ENCODE measurements at regions not wholly inside any gene's neighbourhood (a gene's known extent, or its start where the extent isn't known, plus 50 kb on each side); places are given as distances from the start of the nearest gene placed in this dataset.

DNA sequence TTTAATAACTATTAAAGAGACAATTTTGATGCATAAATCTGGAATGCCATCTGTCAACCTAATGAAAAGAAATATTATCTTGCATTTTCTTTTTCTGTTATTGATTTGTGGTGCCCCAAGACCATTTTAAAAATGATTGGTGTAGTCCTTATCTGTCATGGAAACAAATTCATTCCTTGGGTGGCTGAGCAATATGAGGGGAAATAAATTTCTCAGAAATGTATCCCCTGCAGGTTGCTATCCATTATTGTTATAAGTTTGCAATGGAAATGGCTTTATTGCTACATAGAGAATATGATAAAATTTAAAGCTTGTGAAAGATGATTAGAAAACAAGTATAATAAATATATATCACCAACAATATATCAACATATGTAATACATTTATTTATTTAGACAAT is 607.0 kb downstream of the DNAJB9 start:
- H3K9me3 ChIP-seq, result no peaks in the 10 kb centered on the region
- no peaks in the 10 kb centered on the region for H3K27me3 ChIP-seq
- no peak for ATAC-seq
- no peak for DNase-seq
- H3K36me3 ChIP-seq, result no peaks in the 10 kb centered on the region
- intact Hi-C loops (cut with DNase I), result no loop called here
- TF ChIP-seq, protein P1, sequence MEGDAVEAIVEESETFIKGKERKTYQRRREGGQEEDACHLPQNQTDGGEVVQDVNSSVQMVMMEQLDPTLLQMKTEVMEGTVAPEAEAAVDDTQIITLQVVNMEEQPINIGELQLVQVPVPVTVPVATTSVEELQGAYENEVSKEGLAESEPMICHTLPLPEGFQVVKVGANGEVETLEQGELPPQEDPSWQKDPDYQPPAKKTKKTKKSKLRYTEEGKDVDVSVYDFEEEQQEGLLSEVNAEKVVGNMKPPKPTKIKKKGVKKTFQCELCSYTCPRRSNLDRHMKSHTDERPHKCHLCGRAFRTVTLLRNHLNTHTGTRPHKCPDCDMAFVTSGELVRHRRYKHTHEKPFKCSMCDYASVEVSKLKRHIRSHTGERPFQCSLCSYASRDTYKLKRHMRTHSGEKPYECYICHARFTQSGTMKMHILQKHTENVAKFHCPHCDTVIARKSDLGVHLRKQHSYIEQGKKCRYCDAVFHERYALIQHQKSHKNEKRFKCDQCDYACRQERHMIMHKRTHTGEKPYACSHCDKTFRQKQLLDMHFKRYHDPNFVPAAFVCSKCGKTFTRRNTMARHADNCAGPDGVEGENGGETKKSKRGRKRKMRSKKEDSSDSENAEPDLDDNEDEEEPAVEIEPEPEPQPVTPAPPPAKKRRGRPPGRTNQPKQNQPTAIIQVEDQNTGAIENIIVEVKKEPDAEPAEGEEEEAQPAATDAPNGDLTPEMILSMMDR (IDR thresholded peaks at IDR 0.05), result no peak
- no peaks in the 10 kb centered on the region for H3K4me1 ChIP-seq
- no peak overlapping the region for H3K4me3 ChIP-seq
- no peak overlapping the region for H3K27ac ChIP-seq
- FAIRE-seq, result no peak

DNA sequence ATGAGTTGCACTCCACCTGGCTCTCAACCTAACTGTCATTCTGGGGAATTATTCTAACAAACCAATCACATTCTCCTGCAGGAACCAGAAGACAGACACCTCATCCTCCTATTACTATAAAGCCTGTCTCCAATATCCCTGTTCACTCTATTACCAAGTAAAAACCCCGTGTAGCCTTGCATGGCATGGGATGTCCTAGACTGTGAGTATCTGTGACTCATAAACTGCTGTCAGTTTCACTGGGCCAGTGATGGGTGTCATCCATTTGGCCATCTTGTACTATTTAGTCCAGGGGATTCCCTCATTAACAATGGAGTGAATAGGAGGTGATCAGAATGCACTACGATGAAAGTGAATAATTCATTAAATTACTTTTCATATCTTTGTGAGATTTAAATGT is 608.7 kb downstream of the DNAJB9 start:
- FAIRE-seq (no peak), ATAC-seq (no peak), DNase-seq (no peak)
- Histone ChIP-seq H3K27me3 (no peaks in the 10 kb centered on the region), H3K27ac (no peak overlapping the region), H3K9me3 (no peaks in the 10 kb centered on the region), H3K36me3 (no peaks in the 10 kb centered on the region), H3K4me3 (no peak overlapping the region), H3K4me1 (no peaks in the 10 kb centered on the region)
- intact Hi-C loops (cut with DNase I), result no loop called here
- TF ChIP-seq, protein P1 (IDR thresholded peaks at IDR 0.05), result no peak
- WGBS, 2 donors, result 74 to 85% methylated on average over 2 of the region's 2 CpGs

DNA sequence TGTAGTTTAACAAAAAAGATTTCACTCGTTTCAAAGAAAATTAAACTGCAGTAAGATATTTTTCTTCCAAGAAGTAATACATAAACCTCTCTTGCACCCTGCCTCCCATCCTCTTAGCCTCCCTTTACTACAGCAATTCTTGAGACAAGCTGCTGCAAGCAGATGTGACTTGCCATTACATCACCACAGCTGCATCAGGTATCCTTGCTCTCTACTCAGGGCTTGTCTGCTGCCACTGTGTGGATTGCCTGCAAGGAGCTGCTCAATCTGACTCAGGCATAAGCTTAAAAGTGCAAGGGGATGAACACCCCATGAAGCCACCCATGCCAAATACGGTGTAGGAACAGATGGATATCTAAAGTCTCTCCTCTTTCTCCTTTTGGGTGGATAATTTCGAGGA is 609.9 kb downstream of the DNAJB9 start:
- ATAC-seq, result no peak
- FAIRE-seq, result no peak
- no peak overlapping the region for H3K27ac ChIP-seq
- no peaks in the 10 kb centered on the region for H3K36me3 ChIP-seq
- no peak overlapping the region for H3K4me3 ChIP-seq
- TF ChIP-seq, protein P1 (IDR thresholded peaks at IDR 0.05), result no peak
- no peaks in the 10 kb centered on the region for H3K27me3 ChIP-seq
- WGBS, 2 donors, result 59 to 81% methylated on average over 3 of the region's 3 CpGs
- DNase-seq, result no peak
- no peaks in the 10 kb centered on the region for H3K9me3 ChIP-seq
- H3K4me1 ChIP-seq, result no peaks in the 10 kb centered on the region
- intact Hi-C loops (cut with DNase I), result no loop called here

DNA sequence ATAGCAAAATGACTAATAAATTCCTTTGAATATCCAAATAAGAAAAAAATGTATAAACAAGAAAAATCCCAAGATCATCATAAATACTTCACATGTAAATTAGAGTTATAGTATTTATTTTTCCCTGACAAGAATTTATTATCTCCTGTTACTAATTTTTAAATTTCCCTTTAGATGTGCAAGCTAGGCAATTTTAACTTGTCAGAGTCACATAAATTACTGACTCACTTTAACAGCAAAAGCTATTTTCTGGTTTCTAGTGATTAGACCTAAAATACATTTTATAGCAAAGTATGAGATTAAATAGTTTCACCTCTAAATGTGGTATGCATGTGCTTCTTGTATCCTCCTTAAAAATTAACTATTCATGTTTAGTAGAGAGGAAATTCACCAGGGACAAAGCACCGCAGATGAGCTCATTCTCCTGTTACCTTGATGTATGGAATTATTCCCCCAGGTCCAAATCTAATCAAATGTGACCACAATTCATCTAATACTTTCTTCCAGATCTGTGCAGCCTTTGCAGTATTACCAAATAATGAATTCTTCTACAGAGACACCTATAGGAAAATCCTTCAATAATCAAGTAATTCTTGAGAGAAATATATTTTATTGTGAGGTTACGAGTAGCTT is 621.2 kb downstream of the DNAJB9 start:
- no peak for ATAC-seq
- 88 to 95% methylated on average over 2 of the region's 2 CpGs for WGBS, 2 donors

DNA sequence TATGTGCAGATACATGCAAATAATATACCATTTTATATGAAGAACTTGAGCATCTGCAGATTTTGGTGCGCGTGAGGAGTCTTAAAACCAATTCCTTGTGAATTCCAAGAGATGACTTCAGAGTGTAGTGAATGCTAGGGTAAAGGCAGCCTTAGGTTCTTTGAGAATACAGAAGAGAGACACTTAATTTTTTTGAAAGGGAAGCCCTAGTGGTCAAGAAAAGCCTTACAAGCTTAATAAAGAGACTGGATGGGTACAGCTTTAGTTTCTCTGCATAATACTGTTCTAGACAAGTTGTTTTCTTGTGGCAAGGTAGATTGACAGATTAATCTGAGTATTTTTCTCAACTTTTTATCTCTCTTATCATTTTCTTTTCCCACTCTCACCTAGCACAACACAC is 636.5 kb downstream of the DNAJB9 start:
- intact Hi-C loops (cut with DNase I), result no loop called here
- H3K36me3 ChIP-seq, result no peaks in the 10 kb centered on the region
- no peaks in the 10 kb centered on the region for H3K4me1 ChIP-seq
- TF ChIP-seq, protein P1 (IDR thresholded peaks at IDR 0.05), result no peak
- ATAC-seq (no peak), DNase-seq (no peak), FAIRE-seq (no peak)
- H3K4me3 ChIP-seq, result no peak overlapping the region
- H3K9me3 ChIP-seq, result no peaks in the 10 kb centered on the region
- no peak overlapping the region for H3K27ac ChIP-seq
- no peaks in the 10 kb centered on the region for H3K27me3 ChIP-seq
- WGBS, 2 donors, result 98 to 99% methylated on average over 2 of the region's 2 CpGs

More for the DNA sequence above, 621.2 kb downstream of the DNAJB9 start:
- no peak overlapping the region for H3K27ac ChIP-seq
- intact Hi-C loops (cut with DNase I), result no loop called here
- no peaks in the 10 kb centered on the region for H3K36me3 ChIP-seq
- FAIRE-seq (no peak), DNase-seq (no peak)
- no peaks in the 10 kb centered on the region for H3K9me3 ChIP-seq
- no peak overlapping the region for H3K4me3 ChIP-seq
- TF ChIP-seq, protein P1 (IDR thresholded peaks at IDR 0.05), result no peak
- H3K4me1 ChIP-seq, result no peaks in the 10 kb centered on the region
- no peaks in the 10 kb centered on the region for H3K27me3 ChIP-seq

All from pancreas (tissue), 10 donors.